OCI-LY3 (cell line): ENCODE measurements at regions not wholly inside any gene's neighbourhood (a gene's known extent, or its start where the extent isn't known, plus 50 kb on each side); places are given as distances from the start of the nearest gene placed in this dataset.

Experiments
- EZH2phosphoT487 ChIP-seq: fragments of 200-600 bp; shearing (Covaris generic); IDR thresholded peaks from 2 replicates; pipeline ENCODE4 v1.6.1; 2018; ENCODE audit warnings: antibody characterized with exemption, mixed run types, low read depth
- TF ChIP-seq, protein P1 (sequence below): fragments of 200-600, 300-600 bp; sonication (generic); IDR thresholded peaks from 2 replicates; pipeline ENCODE4 v1.5.1; 2014; ENCODE audit warnings: antibody characterized with exemption, low read length, low read depth

GRCh38 chr2:236959876-236960275, 125.8 kb upstream of the COPS8 start:
- TF ChIP-seq EZH2phosphoT487 = no peak
- TF ChIP-seq, protein P1, sequence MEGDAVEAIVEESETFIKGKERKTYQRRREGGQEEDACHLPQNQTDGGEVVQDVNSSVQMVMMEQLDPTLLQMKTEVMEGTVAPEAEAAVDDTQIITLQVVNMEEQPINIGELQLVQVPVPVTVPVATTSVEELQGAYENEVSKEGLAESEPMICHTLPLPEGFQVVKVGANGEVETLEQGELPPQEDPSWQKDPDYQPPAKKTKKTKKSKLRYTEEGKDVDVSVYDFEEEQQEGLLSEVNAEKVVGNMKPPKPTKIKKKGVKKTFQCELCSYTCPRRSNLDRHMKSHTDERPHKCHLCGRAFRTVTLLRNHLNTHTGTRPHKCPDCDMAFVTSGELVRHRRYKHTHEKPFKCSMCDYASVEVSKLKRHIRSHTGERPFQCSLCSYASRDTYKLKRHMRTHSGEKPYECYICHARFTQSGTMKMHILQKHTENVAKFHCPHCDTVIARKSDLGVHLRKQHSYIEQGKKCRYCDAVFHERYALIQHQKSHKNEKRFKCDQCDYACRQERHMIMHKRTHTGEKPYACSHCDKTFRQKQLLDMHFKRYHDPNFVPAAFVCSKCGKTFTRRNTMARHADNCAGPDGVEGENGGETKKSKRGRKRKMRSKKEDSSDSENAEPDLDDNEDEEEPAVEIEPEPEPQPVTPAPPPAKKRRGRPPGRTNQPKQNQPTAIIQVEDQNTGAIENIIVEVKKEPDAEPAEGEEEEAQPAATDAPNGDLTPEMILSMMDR = no peak
